T-cell (primary cell): ENCODE measurements at regions not wholly inside any gene's neighbourhood (a gene's known extent, or its start where the extent isn't known, plus 50 kb on each side); places are given as distances from the start of the nearest gene placed in this dataset.

Experiments
- ATAC-seq, 4 experiments: fragments of 200-7000 bp in 3 of 4; fragments of 150-1000 bp in 1 of 4; cut with Tn5 transposase; replicated peaks in 1 of 4; 1 replicate in 3 of 4; 2 replicates in 1 of 4; pipeline ENCODE4 v1.10.0; 2021; ENCODE audit warnings: moderate library complexity in 3 of 4, mild to moderate bottlenecking in 2 of 4, moderate number of reproducible peaks in 1 of 4
- CTCF ChIA-PET, 2 donors: fragments of 300-600 bp; sonication (Branson Sonifier 250); formaldehyde crosslinking; loops; one replicate each; lab custom pipeline; 2022; ENCODE audit warnings: antibody characterized with exemption in 2 of 2; lab: Charles Lee
- POLR2A ChIA-PET, 2 donors: fragments of 300-600 bp; sonication (Branson Sonifier 250); formaldehyde crosslinking; loops; one replicate each; lab custom pipeline; 2022; ENCODE audit warnings: antibody characterized with exemption in 2 of 2; lab: Charles Lee
- DNase-seq, 35 experiments: peaks; one replicate each; pipeline versions ENCODE4 v3.0.0 to v3.0.0-alpha.2; 2013 to 2023
- H3K27ac ChIP-seq: one replicate; pipeline ENCODE4 v1.5.1; 2013; ENCODE audit warnings: low read length
- H3K27me3 ChIP-seq, 2 experiments: replicated peaks in 1 of 2; 1 replicate in 1 of 2; 2 replicates in 1 of 2; pipeline versions ENCODE4 v1.6.1 to v1.7.0; 2013; ENCODE audit warnings: low read length in 1 of 2, mixed read lengths in 1 of 2; ENCODE audit not compliant: control insufficient read depth in 2 of 2, insufficient read depth in 2 of 2; ENCODE audit errors: extremely low read depth in 1 of 2
- H3K36me3 ChIP-seq, 2 donors: 1 replicate in 1 of 2; 2 replicates in 1 of 2; pipeline versions ENCODE4 v1.6.1 to v1.7.0; 2013; ENCODE audit warnings: low read length in 1 of 2; ENCODE audit not compliant: control insufficient read depth in 2 of 2, insufficient read depth in 1 of 2; ENCODE audit errors: extremely low read depth in 1 of 2
- H3K4me1 ChIP-seq, 2 experiments: 1 replicate in 1 of 2; 2 replicates in 1 of 2; pipeline versions ENCODE4 v1.6.1 to v1.7.0; 2013; ENCODE audit warnings: low read length in 2 of 2, mixed read lengths in 1 of 2; ENCODE audit not compliant: insufficient read depth in 2 of 2, control insufficient read depth in 1 of 2; ENCODE audit errors: extremely low read depth in 1 of 2
- H3K4me3 ChIP-seq, 2 donors: 1 replicate in 1 of 2; 2 replicates in 1 of 2; pipeline versions ENCODE4 v1.5.1 to v1.7.0; 2013; ENCODE audit warnings: mild to moderate bottlenecking in 2 of 2, low read length in 1 of 2, moderate library complexity in 1 of 2; ENCODE audit not compliant: control insufficient read depth in 1 of 2; ENCODE audit errors: extremely low read depth in 1 of 2
- H3K9me3 ChIP-seq: 2 replicates; pipeline ENCODE4 v1.7.0; 2013
- H3K27ac Mint-ChIP-seq, 2 donors: one replicate each; pipeline ENCODE4 v1.8.0; 2020 to 2021; ENCODE audit warnings: mild to moderate bottlenecking in 2 of 2, mixed read lengths in 2 of 2
- H3K27me3 Mint-ChIP-seq, 2 donors: one replicate each; pipeline ENCODE4 v1.8.0; 2021 to 2022; ENCODE audit warnings: mixed read lengths in 2 of 2
- H3K36me3 Mint-ChIP-seq: one replicate; pipeline ENCODE4 v1.8.0; 2021; ENCODE audit warnings: mixed read lengths
- H3K4me1 Mint-ChIP-seq, 3 donors: one replicate each; pipeline ENCODE4 v1.8.0; 2020 to 2022; ENCODE audit warnings: mixed read lengths in 3 of 3, mild to moderate bottlenecking in 1 of 3
- H3K4me3 Mint-ChIP-seq, 3 donors: one replicate each; pipeline ENCODE4 v1.8.0; 2020 to 2022; ENCODE audit warnings: mild to moderate bottlenecking in 3 of 3, mixed read lengths in 3 of 3, moderate library complexity in 3 of 3
- H3K9me3 Mint-ChIP-seq, 3 donors: one replicate each; pipeline ENCODE4 v1.8.0; 2020 to 2022; ENCODE audit warnings: mixed read lengths in 3 of 3
- WGBS: methylation state at CpG from one replicate; pipeline ENCODE4 v1.1.5; 2013; ENCODE audit warnings: missing lambda C conversion rate; ENCODE audit not compliant: insufficient coverage; 5-methylcytosine and 5-hydroxymethylcytosine counted together

- no CpG with 5 or more reads among the region's 3 CpGs for WGBS
- H3K27ac ChIP-seq: no peak overlapping the region
- Mint-ChIP-seq H3K4me1 (no peaks in the 10 kb centered on the region), H3K36me3 (no peaks in the 10 kb centered on the region), H3K4me3 (no peak overlapping the region), H3K27me3 (no peaks in the 10 kb centered on the region), H3K9me3 (no peaks in the 10 kb centered on the region), H3K27ac (no peak overlapping the region)
- no peaks in the 10 kb centered on the region for H3K36me3 ChIP-seq
- H3K4me1 ChIP-seq: no peaks in the 10 kb centered on the region
- no peak overlapping the region for H3K4me3 ChIP-seq
- CTCF ChIA-PET: no interaction called here
- POLR2A ChIA-PET: no interaction called here
- ATAC-seq (no peak), DNase-seq (no peak)
- no peaks in the 10 kb centered on the region for H3K9me3 ChIP-seq
- no peaks in the 10 kb centered on the region for H3K27me3 ChIP-seq
Observed at GRCh38 chr5:83787631-83788030, 67.0 kb upstream of the HAPLN1 start.

GRCh38 chr5:83785176-83785668 lies 64.6 kb upstream of the HAPLN1 start:
- Mint-ChIP-seq H3K9me3 (no peaks in the 10 kb centered on the region), H3K4me3 (no peak overlapping the region), H3K36me3 (no peaks in the 10 kb centered on the region), H3K27ac (no peak overlapping the region), H3K27me3 (no peaks in the 10 kb centered on the region), H3K4me1 (no peaks in the 10 kb centered on the region)
- no peaks in the 10 kb centered on the region for H3K36me3 ChIP-seq
- 74% methylated on average over 3 of the region's 6 CpGs for WGBS
- no peaks in the 10 kb centered on the region for H3K27me3 ChIP-seq
- no peak overlapping the region for H3K4me3 ChIP-seq
- CTCF ChIA-PET: no interaction called here
- POLR2A ChIA-PET: no interaction called here
- H3K9me3 ChIP-seq: no peaks in the 10 kb centered on the region
- ATAC-seq: no peak
- no peaks in the 10 kb centered on the region for H3K4me1 ChIP-seq
- no peak overlapping the region for H3K27ac ChIP-seq
- DNase-seq: no peak

DNA sequence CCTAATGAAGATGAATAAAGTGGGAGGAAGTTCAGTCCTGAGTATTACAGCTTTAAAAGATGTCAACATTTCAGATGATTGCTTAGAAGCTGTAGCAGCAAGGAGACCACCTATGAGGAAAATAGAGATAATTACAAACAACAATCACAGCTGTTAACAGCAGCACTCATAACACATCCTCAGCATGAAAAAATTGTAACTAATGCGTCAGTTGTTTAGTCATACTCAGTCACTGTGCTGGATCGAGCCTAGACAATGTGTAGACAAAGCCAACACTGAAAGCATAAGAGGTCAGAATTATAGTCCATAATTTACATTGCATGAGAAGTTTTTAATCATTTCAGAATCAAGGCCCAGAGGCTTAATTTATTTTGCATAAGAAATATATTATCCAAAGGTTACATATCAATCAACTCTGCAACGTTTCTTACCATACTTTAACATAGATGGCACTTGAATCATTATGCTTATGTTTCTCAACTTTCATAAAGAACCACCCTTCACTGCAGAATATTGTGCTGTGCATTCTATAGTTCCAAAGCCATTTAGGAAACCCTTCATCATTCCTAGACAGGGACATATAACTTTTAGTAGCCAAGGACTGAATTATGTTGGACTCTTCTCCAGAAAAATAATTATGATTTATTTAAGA lies 60.2 kb upstream of the HAPLN1 start:
- Mint-ChIP-seq H3K27me3 (no peaks in the 10 kb centered on the region), H3K27ac (no peak overlapping the region), H3K4me1 (no peaks in the 10 kb centered on the region), H3K36me3 (no peaks in the 10 kb centered on the region), H3K4me3 (no peak overlapping the region), H3K9me3 (no peaks in the 10 kb centered on the region)
- H3K4me3 ChIP-seq: no peak overlapping the region
- H3K27me3 ChIP-seq: no peaks in the 10 kb centered on the region
- 100% methylated on average over 1 of the region's 3 CpGs for WGBS
- no peak overlapping the region for H3K27ac ChIP-seq
- no peaks in the 10 kb centered on the region for H3K36me3 ChIP-seq
- ChIA-PET CTCF (no interaction called here), POLR2A (no interaction called here)
- no peaks in the 10 kb centered on the region for H3K9me3 ChIP-seq
- no peaks in the 10 kb centered on the region for H3K4me1 ChIP-seq
- no peak for ATAC-seq
- DNase-seq: no peak

DNA sequence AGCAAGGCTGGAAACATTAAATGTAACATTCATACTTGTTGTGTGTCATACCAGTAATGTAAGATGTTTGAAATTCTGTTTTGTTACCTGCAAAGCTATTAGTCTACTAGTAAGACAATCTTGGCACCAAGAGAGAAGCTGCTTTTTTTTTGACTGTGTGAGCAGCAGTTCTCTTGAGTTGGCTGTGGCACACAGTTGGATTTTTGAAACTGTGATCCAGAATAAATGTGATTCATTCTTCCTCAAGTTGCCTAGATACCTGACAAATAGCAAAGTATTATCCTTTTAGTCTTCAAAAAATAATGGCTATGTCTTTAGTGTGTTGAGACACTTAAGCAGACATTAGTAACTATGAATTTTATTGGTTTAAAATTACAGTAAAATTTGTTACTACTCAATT lies 57.2 kb upstream of the HAPLN1 start:
- H3K4me1 ChIP-seq: no peaks in the 10 kb centered on the region
- peaks cover 0 to 4% (median 0%) of the 10 kb centered on the region in 3 donors for H3K9me3 Mint-ChIP-seq

DNA sequence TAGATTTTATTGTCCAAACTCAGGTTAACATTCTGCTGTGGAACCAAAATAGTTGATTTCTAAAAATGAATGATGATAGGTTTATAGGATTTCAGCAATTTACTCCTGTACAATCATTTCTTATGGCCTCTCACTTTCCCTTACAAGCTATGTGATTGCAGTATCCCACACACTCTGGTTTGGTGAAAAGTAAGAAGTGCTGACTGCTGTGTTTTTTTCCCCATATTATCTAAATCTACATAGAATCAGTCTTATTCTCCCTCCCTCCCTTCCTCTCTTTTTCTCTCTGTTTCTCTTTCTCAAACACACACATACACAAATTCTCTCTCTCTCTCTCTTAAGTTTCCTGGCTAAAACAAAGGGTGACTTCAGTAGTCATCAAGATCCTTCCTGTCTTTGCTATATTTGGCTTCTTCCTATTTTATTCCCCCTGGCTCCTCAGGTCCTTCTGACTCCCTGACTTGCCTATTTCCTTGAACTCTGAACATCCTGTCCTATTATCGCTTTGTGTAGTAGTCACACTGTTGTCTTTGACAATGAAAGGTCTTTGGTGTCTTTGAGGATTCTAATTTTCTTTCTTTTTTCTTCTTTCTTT lies 55.9 kb upstream of the HAPLN1 start:
- no CpG with 5 or more reads among the region's 1 CpG for WGBS
- POLR2A ChIA-PET: no interaction called here

More for the DNA sequence above, 57.2 kb upstream of the HAPLN1 start:
- H3K36me3 ChIP-seq: no peaks in the 10 kb centered on the region
- no peak overlapping the region for H3K4me3 Mint-ChIP-seq
- H3K36me3 Mint-ChIP-seq: no peaks in the 10 kb centered on the region
- H3K27me3 Mint-ChIP-seq: no peaks in the 10 kb centered on the region
- H3K27ac Mint-ChIP-seq: no peak overlapping the region
- ATAC-seq: no peak
- H3K4me3 ChIP-seq: no peak overlapping the region
- ChIA-PET POLR2A (no interaction called here), CTCF (no interaction called here)
- H3K27ac ChIP-seq: no peak overlapping the region
- no peaks in the 10 kb centered on the region for H3K9me3 ChIP-seq
- H3K4me1 Mint-ChIP-seq: no peaks in the 10 kb centered on the region
- DNase-seq: no peak
- H3K27me3 ChIP-seq: no peaks in the 10 kb centered on the region

More for the DNA sequence above, 55.9 kb upstream of the HAPLN1 start:
- no peaks in the 10 kb centered on the region for H3K4me1 Mint-ChIP-seq
- no peak overlapping the region for H3K4me3 Mint-ChIP-seq
- no peak overlapping the region for H3K27ac Mint-ChIP-seq
- Histone ChIP-seq H3K36me3 (no peaks in the 10 kb centered on the region), H3K4me1 (no peaks in the 10 kb centered on the region), H3K27ac (no peak overlapping the region), H3K4me3 (no peak overlapping the region), H3K27me3 (no peaks in the 10 kb centered on the region), H3K9me3 (no peaks in the 10 kb centered on the region)
- H3K36me3 Mint-ChIP-seq: no peaks in the 10 kb centered on the region
- no peaks in the 10 kb centered on the region for H3K27me3 Mint-ChIP-seq
- peaks cover 0 to 4% (median 0%) of the 10 kb centered on the region in 3 donors for H3K9me3 Mint-ChIP-seq
- CTCF ChIA-PET: no interaction called here
- ATAC-seq (no peak), DNase-seq (no peak)
